ENCODE measurements at regions not wholly inside any gene's neighbourhood (a gene's known extent, or its start where the extent isn't known, plus 50 kb on each side); places are given as distances from the start of the nearest gene placed in this dataset.

- no peak for DNase-seq
Observed at GRCh38 chr16:86356804-86357203, 153.5 kb upstream of the FOXF1 start.

DNA sequence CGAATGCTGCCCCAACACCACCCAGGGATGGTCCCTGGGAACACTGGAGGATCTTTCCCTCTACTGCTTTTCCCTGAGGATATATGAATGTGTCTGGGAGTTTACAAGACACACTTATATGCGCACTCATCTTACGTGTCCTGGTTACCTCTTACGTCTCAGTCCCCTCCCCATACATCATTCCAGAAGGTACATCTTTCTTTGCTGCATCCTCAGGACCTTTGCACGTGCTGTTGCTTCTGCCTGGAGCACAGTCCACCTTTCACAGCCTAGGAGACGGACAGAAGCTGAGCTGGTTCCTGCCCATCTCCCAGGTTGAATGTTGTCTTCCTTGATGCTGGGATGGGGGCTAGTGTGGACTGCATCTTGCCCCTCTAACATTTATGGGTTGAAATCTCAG is 153.0 kb upstream of the FOXF1 start:
- DNase-seq, result no peak

- DNase-seq, result no peak
Observed at GRCh38 chr16:86357950-86358349, 152.4 kb upstream of the FOXF1 start.

DNA sequence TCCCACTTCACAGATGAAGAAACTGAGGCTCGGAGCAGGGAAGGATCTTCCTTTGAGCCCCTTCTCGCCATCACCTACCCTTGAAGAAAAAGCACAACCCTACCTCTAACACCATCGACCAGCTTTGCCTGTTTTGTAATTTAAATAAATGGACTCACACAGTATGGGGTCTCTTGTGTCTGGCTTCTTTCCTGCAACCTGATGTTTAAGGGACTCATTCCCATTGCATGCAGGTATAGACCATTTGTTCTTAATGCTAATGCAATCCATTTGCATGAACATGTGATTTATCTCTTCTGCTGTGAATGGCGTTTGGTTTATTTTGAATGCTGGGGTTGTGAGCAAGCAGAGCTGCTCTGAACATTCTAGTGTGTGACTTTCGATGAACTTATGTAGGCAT is 150.8 kb upstream of the FOXF1 start:
- DNase-seq, result no peak

GRCh38 chr16:86362155-86362849 is 148.0 kb upstream of the FOXF1 start:
- no peak for DNase-seq

GRCh38 chr16:86363057-86363490 is 147.3 kb upstream of the FOXF1 start:
- no peak for DNase-seq

DNA sequence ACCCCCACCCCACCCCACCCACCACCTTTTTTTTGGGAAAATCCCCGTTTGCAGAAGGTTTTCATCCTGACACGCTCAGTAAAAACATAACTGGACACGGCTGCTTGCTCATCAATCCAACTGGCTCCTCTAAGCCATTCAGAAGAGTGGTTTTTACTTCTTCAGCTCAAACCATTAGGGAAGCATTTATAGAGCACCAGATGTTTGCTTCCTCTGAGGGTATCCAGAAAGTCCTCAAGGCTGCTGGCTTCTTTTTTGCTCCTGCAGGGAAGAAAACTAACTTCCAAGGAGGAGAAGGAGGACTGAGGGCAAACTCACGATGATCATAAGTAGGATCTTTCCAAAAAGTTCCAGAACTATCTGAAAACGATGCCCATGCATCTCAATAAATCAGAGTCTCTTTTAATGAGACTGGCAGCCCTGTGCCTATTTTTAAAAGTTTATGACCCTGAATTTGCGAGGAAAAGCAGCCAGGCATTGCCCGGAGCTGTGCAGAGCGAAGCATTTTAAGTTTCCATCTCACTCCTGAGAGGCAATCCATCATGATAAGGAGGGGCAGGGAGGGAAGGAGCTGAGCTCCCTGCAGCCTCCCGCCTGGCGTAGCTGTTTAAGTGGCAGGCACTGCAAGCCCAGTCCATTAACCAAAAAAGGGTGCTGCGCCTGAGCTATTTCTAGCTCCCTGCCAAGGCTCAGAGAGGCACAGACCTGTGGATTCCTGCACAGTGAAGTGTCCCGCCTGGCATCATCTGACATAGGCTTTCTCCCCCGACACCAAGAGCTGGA is 146.3 kb upstream of the FOXF1 start:
- DNase-seq, result no peak

GRCh38 chr16:86364653-86365380 is 145.5 kb upstream of the FOXF1 start:
- DNase-seq, result no peak

DNA sequence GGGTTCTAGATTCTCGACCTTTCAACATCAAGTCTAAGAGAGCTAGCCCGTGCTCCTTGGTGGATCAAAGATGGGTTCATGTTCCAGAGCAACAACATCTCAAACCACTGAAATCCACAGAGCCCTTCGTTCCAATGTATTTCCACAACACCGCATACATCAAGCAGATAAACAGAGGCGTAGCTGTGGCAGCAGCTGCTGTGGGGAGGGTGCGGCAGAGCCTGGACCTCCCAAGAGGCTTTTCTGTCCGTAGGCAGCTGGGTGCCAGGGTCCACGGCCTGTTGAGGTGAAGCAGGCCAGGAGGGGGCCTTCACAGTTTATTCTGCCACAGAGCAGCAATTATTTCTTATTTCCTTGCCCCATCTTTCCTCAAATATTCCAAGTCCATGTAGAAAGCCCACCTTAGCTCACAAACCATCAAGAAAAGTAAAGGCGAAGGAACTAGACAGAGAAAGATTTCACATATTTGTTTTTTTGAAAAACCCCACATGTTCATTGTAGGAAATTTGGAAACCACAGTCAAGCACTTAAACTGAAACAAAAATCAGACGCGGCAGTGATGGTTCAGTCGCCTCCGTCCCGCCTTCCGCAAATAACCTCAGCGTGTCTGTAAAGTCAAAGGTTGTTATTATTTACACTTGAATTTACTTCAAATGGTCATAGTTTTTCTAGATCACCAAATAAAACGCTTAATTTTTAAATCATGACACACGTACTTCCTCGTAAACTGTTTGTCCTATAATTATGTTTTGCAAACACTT is 144.6 kb upstream of the FOXF1 start:
- no peak for DNase-seq

DNA sequence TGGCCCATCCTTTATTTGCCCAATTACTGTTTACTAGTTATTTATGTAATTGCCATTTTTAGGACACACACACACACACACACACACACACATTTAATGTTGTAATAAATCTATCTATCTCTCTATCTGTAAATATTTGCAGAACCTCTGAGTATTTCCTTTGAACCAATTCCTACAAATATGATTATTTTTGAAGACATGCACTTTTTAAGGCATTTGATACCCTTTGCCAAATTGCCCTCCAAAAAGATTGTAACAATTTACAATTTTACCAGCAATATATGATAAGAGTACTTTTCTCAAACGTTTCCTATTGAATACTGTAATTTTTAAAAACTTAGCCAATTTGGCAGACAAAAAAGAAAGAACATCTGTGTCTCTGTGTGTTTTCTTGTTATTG is 143.8 kb upstream of the FOXF1 start:
- DNase-seq, result no peak

DNA sequence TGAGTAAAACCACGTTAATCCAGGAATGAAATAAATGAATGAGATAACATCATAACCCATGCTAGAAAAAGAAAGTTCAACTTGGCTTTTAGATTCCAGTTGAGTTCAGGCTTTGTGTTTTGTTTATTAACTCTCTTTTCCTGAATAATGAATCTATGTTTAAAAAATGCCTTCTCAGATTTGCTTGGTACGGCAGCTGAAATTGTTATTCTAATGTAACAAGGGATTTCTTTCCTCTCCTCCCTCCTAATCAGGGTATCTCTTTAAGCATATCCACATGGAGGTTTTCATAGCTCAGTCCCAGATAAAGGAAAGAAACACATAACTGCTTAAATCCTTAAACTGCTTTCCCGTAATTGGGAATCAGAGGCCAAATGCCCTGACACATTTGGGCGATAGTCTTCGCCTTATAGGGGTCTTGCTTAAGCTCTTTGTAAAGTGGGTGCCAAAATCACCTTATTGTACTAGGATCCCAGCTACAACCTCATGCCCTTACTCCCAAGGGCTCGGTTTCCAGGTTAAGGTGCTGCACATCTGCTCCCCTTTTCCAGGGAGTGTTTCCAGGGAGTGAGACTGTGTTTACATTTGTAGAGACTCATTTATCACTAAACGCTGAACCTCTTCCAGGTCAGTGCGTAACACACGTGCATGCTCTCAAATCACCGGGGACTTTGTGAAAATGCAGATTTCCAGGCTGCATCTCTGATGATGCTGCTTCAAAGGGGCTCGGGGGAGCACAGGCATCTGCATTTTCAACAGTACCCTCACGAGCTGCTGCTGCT is 142.8 kb upstream of the FOXF1 start:
- no peak for DNase-seq

- DNase-seq, result no peak
Observed at GRCh38 chr16:86368261-86368660, 142.1 kb upstream of the FOXF1 start.

- DNase-seq, result no peak
Observed at GRCh38 chr16:86370062-86370461, 140.3 kb upstream of the FOXF1 start.

- DNase-seq, result no peak
Observed at GRCh38 chr16:86371083-86371803, 139.1 kb upstream of the FOXF1 start.

- no peak for DNase-seq
Observed at GRCh38 chr16:86372193-86372592, 138.1 kb upstream of the FOXF1 start.

DNA sequence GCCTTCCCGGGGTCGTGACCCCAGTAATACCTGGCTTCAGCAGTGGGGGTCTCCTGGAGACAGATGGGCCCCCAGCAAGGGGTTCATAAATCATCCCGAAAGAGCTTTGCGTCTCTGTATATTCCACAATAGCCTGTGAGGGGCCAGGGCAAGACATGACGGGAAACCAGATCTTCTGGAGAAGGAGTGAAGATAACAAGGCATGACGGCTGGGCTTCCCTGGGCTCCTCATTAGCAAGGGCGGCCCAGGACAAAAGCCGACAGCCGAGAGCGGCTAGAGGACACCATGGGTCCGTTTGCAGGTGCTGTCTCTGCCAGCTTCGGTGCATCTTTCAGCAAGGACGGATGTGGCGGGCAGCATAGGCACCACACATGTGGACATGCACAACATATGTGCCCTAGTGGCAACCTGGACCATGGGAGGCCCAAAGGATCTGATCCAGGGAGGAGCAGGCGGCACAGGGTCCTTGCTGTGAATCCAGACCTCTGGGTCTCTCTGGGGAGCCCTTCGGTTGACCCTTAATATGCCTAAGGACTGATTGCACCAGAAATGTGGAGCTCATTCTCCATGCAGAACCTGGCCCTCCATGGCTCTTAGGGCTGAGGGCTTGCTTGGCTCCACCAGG is 136.9 kb upstream of the FOXF1 start:
- no peak for DNase-seq

- no peak for DNase-seq
Observed at GRCh38 chr16:86374603-86375130, 135.7 kb upstream of the FOXF1 start.

GRCh38 chr16:86375364-86375763 is 135.0 kb upstream of the FOXF1 start:
- no peak for DNase-seq

DNA sequence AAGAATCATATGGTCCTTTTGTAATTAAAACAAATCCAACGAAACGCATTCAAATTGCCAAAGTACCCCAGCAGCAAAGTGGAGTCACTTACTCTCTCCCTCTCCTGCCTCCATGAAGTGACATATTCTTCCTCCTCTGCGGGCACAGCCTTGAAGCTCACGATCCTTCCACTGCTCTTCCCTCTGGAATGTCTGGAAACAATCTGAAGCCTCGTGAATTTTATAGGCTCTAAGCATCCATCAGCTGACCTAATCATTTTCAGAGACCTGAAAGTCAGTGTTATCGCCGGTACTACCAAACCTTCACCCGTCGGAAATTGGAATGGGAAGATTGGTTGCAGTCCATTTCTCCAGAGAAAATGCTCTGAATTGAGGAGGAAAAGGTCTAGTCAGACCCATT is 134.5 kb upstream of the FOXF1 start:
- no peak for DNase-seq

DNA sequence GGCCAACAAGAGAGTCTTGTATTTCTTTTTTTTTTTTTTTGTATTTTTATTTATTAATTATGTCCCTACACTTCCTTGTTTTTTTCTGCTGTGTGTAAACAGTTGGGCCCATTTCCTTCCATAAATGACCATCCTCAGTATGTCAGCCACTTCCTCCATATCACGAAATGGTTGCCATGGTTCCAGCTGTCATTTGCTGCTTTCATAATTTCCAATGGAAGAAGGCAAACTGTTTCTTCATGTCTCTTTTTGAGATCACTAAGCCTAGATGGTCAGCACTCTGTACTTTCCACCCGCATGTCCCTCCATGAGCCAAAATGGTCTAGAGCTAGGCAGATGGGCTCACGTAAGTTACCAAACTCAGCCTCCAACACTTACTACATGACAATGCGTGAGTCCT is 133.5 kb upstream of the FOXF1 start:
- no peak for DNase-seq
